H1 (cell line): ENCODE measurements at regions not wholly inside any gene's neighbourhood (a gene's known extent, or its start where the extent isn't known, plus 50 kb on each side); places are given as distances from the start of the nearest gene placed in this dataset.

Source experiments
- CTCF ChIA-PET: fragments of 300-600 bp; sonication (Branson Sonifier 250); formaldehyde crosslinking; loops from one replicate; lab custom pipeline; 2021; ENCODE audit not compliant: partially characterized antibody; lab: Charles Lee
- POLR2A ChIA-PET: fragments of 300-600 bp; sonication (Branson Sonifier 250); formaldehyde crosslinking; loops from one replicate; lab custom pipeline; 2021; ENCODE audit warnings: inconsistent platforms; ENCODE audit not compliant: partially characterized antibody; lab: Charles Lee
- DNase-seq, 2 experiments: peaks; one replicate each; pipeline versions ENCODE4 v3.0.0 to v3.0.0-alpha.2; 2010 to 2022; ENCODE audit warnings: low spot score in 2 of 2, low read depth in 1 of 2, mixed read lengths in 1 of 2
- FAIRE-seq: peaks from 2 replicates; lab custom pipeline; 2011; peaks lifted over from hg19 to GRCh38; lab: Jason Lieb, UNC
- H2AFZ ChIP-seq: 2 replicates; pipeline ENCODE4 v1.8.1; 2012; ENCODE audit warnings: low read length, inconsistent platforms
- H2AK5ac ChIP-seq: 2 replicates; pipeline ENCODE4 v1.6.1; 2013; ENCODE audit warnings: low read depth, low read length
- H2BK120ac ChIP-seq: replicated peaks from 2 replicates; pipeline ENCODE3; 2013; ENCODE audit warnings: low read depth, low read length, inconsistent platforms
- H2BK12ac ChIP-seq: 2 replicates; pipeline ENCODE4 v1.6.1; 2013; ENCODE audit warnings: low read depth, low read length
- H2BK15ac ChIP-seq: 2 replicates; pipeline ENCODE4 v1.6.1; 2013; ENCODE audit warnings: low read length
- H2BK20ac ChIP-seq: 2 replicates; pipeline ENCODE4 v1.6.1; 2013; ENCODE audit warnings: low read length
- H2BK5ac ChIP-seq: 2 replicates; pipeline ENCODE4 v1.6.1; 2013; ENCODE audit warnings: low read depth, low read length
- H3K14ac ChIP-seq: 2 replicates; pipeline ENCODE4 v1.6.1; 2013; ENCODE audit warnings: inconsistent platforms; ENCODE audit not compliant: insufficient read length
- H3K18ac ChIP-seq: 2 replicates; pipeline ENCODE4 v1.6.1; 2013; ENCODE audit warnings: low read length; ENCODE audit errors: extremely low read depth
- H3K23ac ChIP-seq: 2 replicates; pipeline ENCODE4 v1.6.1; 2013; ENCODE audit warnings: inconsistent platforms; ENCODE audit not compliant: insufficient read length
- H3K23me2 ChIP-seq: 2 replicates; pipeline ENCODE4 v1.6.1; 2013; ENCODE audit warnings: low read depth, low read length
- H3K27ac ChIP-seq: 2 replicates; pipeline ENCODE4 v1.6.1; 2011; ENCODE audit warnings: low read depth, low read length, inconsistent platforms
- H3K27me3 ChIP-seq, 4 experiments: replicated peaks in 1 of 4; 1 replicate in 1 of 4; 2 replicates in 3 of 4; pipeline versions ENCODE4 v1.6.1 to v1.8.1; 2011 to 2013; ENCODE audit warnings: low read length in 3 of 4, mild to moderate bottlenecking in 3 of 4, inconsistent platforms in 2 of 4, mixed read lengths in 2 of 4, moderate library complexity in 1 of 4; ENCODE audit not compliant: control insufficient read depth in 3 of 4, insufficient read depth in 3 of 4; ENCODE audit errors: extremely low read depth in 1 of 4
- H3K36me3 ChIP-seq, 4 experiments: 2 replicates each; pipeline versions ENCODE4 v1.6.1 to v1.8.1; 2011 to 2013; ENCODE audit warnings: mild to moderate bottlenecking in 4 of 4, low read length in 3 of 4, moderate library complexity in 2 of 4, control low read depth in 1 of 4, inconsistent platforms in 1 of 4; ENCODE audit not compliant: insufficient read depth in 4 of 4, control insufficient read depth in 2 of 4
- H3K4ac ChIP-seq: replicated peaks from 2 replicates; pipeline ENCODE3; 2013; ENCODE audit warnings: low read length, low read depth, mixed read lengths, inconsistent platforms; ENCODE audit not compliant: insufficient read length
- H3K4me1 ChIP-seq, 4 experiments: replicated peaks in 1 of 4; 1 replicate in 1 of 4; 2 replicates in 3 of 4; pipeline versions ENCODE4 v1.6.1 to v1.8.1; 2011 to 2013; ENCODE audit warnings: low read length in 3 of 4, inconsistent platforms in 2 of 4, mixed read lengths in 1 of 4; ENCODE audit not compliant: insufficient read depth in 4 of 4, control insufficient read depth in 3 of 4
- H3K4me2 ChIP-seq, 2 experiments: 2 replicates each; pipeline versions ENCODE4 v1.6.1 to v1.8.1; 2011 to 2013; ENCODE audit warnings: low read depth in 2 of 2, low read length in 2 of 2, control low read depth in 1 of 2, inconsistent platforms in 1 of 2, mild to moderate bottlenecking in 1 of 2; ENCODE audit not compliant: insufficient read depth in 1 of 2
- H3K4me3 ChIP-seq, 4 experiments: fragments of 200-600, 300-600 bp in 1 of 4; sonication (generic), shearing (Covaris generic), sonication (Bioruptor Twin) in 1 of 4; 2 replicates each; pipeline versions ENCODE4 v1.5.1 to v1.8.1; 2011 to 2016; ENCODE audit warnings: low read length in 4 of 4, low read depth in 3 of 4, control low read depth in 2 of 4, inconsistent platforms in 2 of 4, mild to moderate bottlenecking in 2 of 4, mixed read lengths in 1 of 4, moderate library complexity in 1 of 4; ENCODE audit not compliant: insufficient read depth in 2 of 4; ENCODE audit errors: extremely low read depth in 1 of 4
- H3K56ac ChIP-seq: replicated peaks from 2 replicates; pipeline ENCODE3; 2013; ENCODE audit warnings: low read depth, mild to moderate bottlenecking, mixed read lengths, low read length, inconsistent platforms; ENCODE audit not compliant: insufficient read length
- H3K79me1 ChIP-seq: 2 replicates; pipeline ENCODE4 v1.6.1; 2013; ENCODE audit warnings: low read depth, low read length, control low read depth
- H3K79me2 ChIP-seq, 2 experiments: 2 replicates each; pipeline versions ENCODE4 v1.6.1 to v1.8.1; 2012 to 2013; ENCODE audit warnings: low read length in 2 of 2, mild to moderate bottlenecking in 2 of 2, inconsistent platforms in 1 of 2; ENCODE audit not compliant: insufficient read depth in 2 of 2, control insufficient read depth in 1 of 2
- H3K9ac ChIP-seq, 4 experiments: replicated peaks in 1 of 4; 1 replicate in 1 of 4; 2 replicates in 3 of 4; pipeline versions ENCODE4 v1.6.1 to v1.8.1; 2011 to 2013; ENCODE audit warnings: low read depth in 3 of 4, low read length in 3 of 4, control low read depth in 2 of 4, mild to moderate bottlenecking in 2 of 4, moderate library complexity in 2 of 4, inconsistent platforms in 1 of 4; ENCODE audit errors: extremely low read depth in 1 of 4
- H3K9me3 ChIP-seq, 2 experiments: 2 replicates each; pipeline versions ENCODE4 v1.6.1 to v1.8.1; 2012 to 2013; ENCODE audit warnings: mild to moderate bottlenecking in 2 of 2, moderate library complexity in 2 of 2, control low read depth in 1 of 2, inconsistent platforms in 1 of 2, low read depth in 1 of 2, low read length in 1 of 2, mixed read lengths in 1 of 2; ENCODE audit not compliant: insufficient read depth in 2 of 2
- H4K20me1 ChIP-seq, 2 experiments: replicated peaks in 1 of 2; 2 replicates each; pipeline versions ENCODE3 to v1.8.1; 2011 to 2013; ENCODE audit warnings: inconsistent platforms in 2 of 2, low read length in 2 of 2, mild to moderate bottlenecking in 1 of 2; ENCODE audit not compliant: insufficient read depth in 2 of 2, control insufficient read depth in 1 of 2
- H4K5ac ChIP-seq: 2 replicates; pipeline ENCODE4 v1.6.1; 2013; ENCODE audit warnings: low read length, low read depth, mixed read lengths, inconsistent platforms; ENCODE audit not compliant: insufficient read length
- H4K8ac ChIP-seq: 2 replicates; pipeline ENCODE4 v1.8.0; 2013; ENCODE audit warnings: mild to moderate bottlenecking, moderate library complexity, low read length, inconsistent platforms; ENCODE audit not compliant: insufficient read depth; ENCODE audit errors: extremely low read depth
- H4K91ac ChIP-seq: replicated peaks from 2 replicates; pipeline ENCODE3; 2013; ENCODE audit warnings: low read length, mixed read lengths, inconsistent platforms; ENCODE audit not compliant: insufficient read length
- ATF3 ChIP-seq: IDR thresholded peaks from 2 replicates; pipeline ENCODE4 v1.6.1; 2011; ENCODE audit warnings: low read depth, mild to moderate bottlenecking, low read length; ENCODE audit not compliant: insufficient read depth
- CBX8 ChIP-seq: fragments of 300-800, 300-1000 bp; sonication (generic); IDR thresholded peaks from 2 replicates; pipeline ENCODE4 v1.7.1; 2016; ENCODE audit warnings: low read depth, low read length, borderline replicate concordance
- CEBPB ChIP-seq: IDR thresholded peaks from 2 replicates; pipeline ENCODE4 v1.6.1; 2012; ENCODE audit warnings: low read depth, low read length
- CHD2 ChIP-seq: IDR thresholded peaks from 2 replicates; pipeline ENCODE4 v1.6.1; 2012; ENCODE audit warnings: low read length, improper control_type of control experiment
- E2F6 ChIP-seq: IDR thresholded peaks from 2 replicates; pipeline ENCODE4 v1.6.1; 2012; ENCODE audit warnings: inconsistent platforms
- HDAC2 ChIP-seq, 2 experiments: fragments of 300-600 bp in 1 of 2; sonication (generic) in 1 of 2; IDR thresholded peaks; 2 replicates each; pipeline ENCODE4 v1.6.1; 2011 to 2012; ENCODE audit warnings: low read depth in 2 of 2, low read length in 2 of 2, mild to moderate bottlenecking in 2 of 2, moderate library complexity in 2 of 2, borderline replicate concordance in 1 of 2, inconsistent platforms in 1 of 2
- MAFK ChIP-seq: IDR thresholded peaks from 2 replicates; pipeline ENCODE4 v1.6.1; 2012; ENCODE audit warnings: low read depth, mild to moderate bottlenecking, improper control_type of control experiment, low read length
- POLR2A ChIP-seq, 2 experiments: IDR thresholded peaks; 1 replicate in 1 of 2; 2 replicates in 1 of 2; pipeline ENCODE4 v1.6.1; 2011; ENCODE audit warnings: low read depth in 2 of 2, low read length in 2 of 2, mild to moderate bottlenecking in 2 of 2; ENCODE audit errors: control extremely low read depth in 1 of 2
- POLR2AphosphoS5 ChIP-seq: IDR thresholded peaks from 2 replicates; pipeline ENCODE4 v1.6.1; 2011; ENCODE audit warnings: low read depth, low read length
- RNF2 ChIP-seq: fragments of 200-900, 300-1000 bp; sonication (generic); IDR thresholded peaks from 2 replicates; pipeline ENCODE4 v1.7.1; 2016; ENCODE audit warnings: borderline replicate concordance, low read depth, mild to moderate bottlenecking, antibody characterized with exemption, low read length; ENCODE audit not compliant: poor library complexity, severe bottlenecking; ENCODE audit errors: missing control alignments
- SAP30 ChIP-seq: fragments of 300-600 bp; sonication (generic); IDR thresholded peaks from 2 replicates; pipeline ENCODE4 v1.7.1; 2012; ENCODE audit warnings: low read length, moderate library complexity, mild to moderate bottlenecking, inconsistent platforms; ENCODE audit not compliant: insufficient read depth, insufficient replicate concordance
- USF2 ChIP-seq: IDR thresholded peaks from 2 replicates; pipeline ENCODE4 v1.6.1; 2011; ENCODE audit warnings: low read length, improper control_type of control experiment
- WGBS, 2 experiments: shearing (Covaris generic) in 1 of 2; methylation state at CpG; one replicate each; pipeline versions ENCODE4 v1.1.6 to v1.1.7; 2013 to 2015; ENCODE audit warnings: low lambda C conversion rate in 2 of 2, mixed read lengths in 2 of 2, inconsistent platforms in 1 of 2, low coverage in 1 of 2, missing lambda C conversion rate in 1 of 2; ENCODE audit not compliant: insufficient replicate concordance in 2 of 2, insufficient coverage in 1 of 2, insufficient read length in 1 of 2; ENCODE audit errors: extremely low coverage in 1 of 2, missing lambda C conversion rate in 1 of 2; 5-methylcytosine and 5-hydroxymethylcytosine counted together

GRCh38 chr5:165407352-165407751, 1901.9 kb downstream of the MAT2B start:
- H3K18ac ChIP-seq, result no peak overlapping the region
- POLR2A ChIA-PET, result no interaction called here
- no peaks in the 10 kb centered on the region for H4K20me1 ChIP-seq
- H3K27me3 ChIP-seq, result no peaks in the 10 kb centered on the region
- H3K79me1 ChIP-seq, result no peaks in the 10 kb centered on the region
- CTCF ChIA-PET, result no interaction called here
- no peak overlapping the region for H3K14ac ChIP-seq
- DNase-seq (no peak), FAIRE-seq (no peak)
- H3K4me3 ChIP-seq, result no peak overlapping the region
- H3K23me2 ChIP-seq, result no peaks in the 10 kb centered on the region
- H3K9ac ChIP-seq, result no peak overlapping the region
- no peak overlapping the region for H4K8ac ChIP-seq
- H2BK5ac ChIP-seq, result no peak overlapping the region
- WGBS, 2 experiments, result 98% methylated on average over 3 of the region's 3 CpGs; no CpG with 5 or more reads in 1 of the 2 experiments
- no peak overlapping the region for H2BK12ac ChIP-seq
- H2BK120ac ChIP-seq, result no peak overlapping the region
- H3K23ac ChIP-seq, result no peak overlapping the region
- H3K4me1 ChIP-seq, result no peaks in the 10 kb centered on the region
- no peaks in the 10 kb centered on the region; a peak in 1 of 8 replicates for H3K36me3 ChIP-seq
- no peak overlapping the region for H3K56ac ChIP-seq
- H2AFZ ChIP-seq, result no peak overlapping the region
- peaks cover 0 to 6% of the 10 kb centered on the region in 2 experiments; a peak in 1 of 4 replicates for H3K9me3 ChIP-seq
- H4K91ac ChIP-seq, result no peak overlapping the region
- no peak overlapping the region for H2AK5ac ChIP-seq
- H2BK15ac ChIP-seq, result no peak overlapping the region
- no peak overlapping the region for H3K4me2 ChIP-seq
- no peak overlapping the region for H4K5ac ChIP-seq
- H2BK20ac ChIP-seq, result no peak overlapping the region
- H3K79me2 ChIP-seq, result no peaks in the 10 kb centered on the region
- no peak overlapping the region for H3K27ac ChIP-seq
- H3K4ac ChIP-seq, result no peak overlapping the region
- TF ChIP-seq ATF3 (no peak), POLR2AphosphoS5 (no peak), CEBPB (no peak), E2F6 (no peak), MAFK (no peak), USF2 (no peak), HDAC2 (IDR thresholded peaks at IDR 0.05; ENCODE audit: borderline replicate concordance in 1 of 2, low read depth in 2 of 2, low read length in 2 of 2) (no peak), RNF2 (no peak), POLR2A (IDR thresholded peaks at IDR 0.05; ENCODE audit: control extremely low read depth in 1 of 2, low read depth in 2 of 2, low read length in 2 of 2) (no peak), SAP30 (no peak), CHD2 (no peak), CBX8 (no peak)
